GM12874 (cell line): ENCODE measurements at regions not wholly inside any gene's neighbourhood (a gene's known extent, or its start where the extent isn't known, plus 50 kb on each side); places are given as distances from the start of the nearest gene placed in this dataset.

ENCODE experiments used
- TF ChIP-seq, protein P1 (sequence below): IDR thresholded peaks from 2 replicates; pipeline ENCODE4 v1.5.1; 2011; ENCODE audit warnings: low read depth, mild to moderate bottlenecking, control low read depth, low read length, moderate library complexity; ENCODE audit not compliant: insufficient read depth

DNA sequence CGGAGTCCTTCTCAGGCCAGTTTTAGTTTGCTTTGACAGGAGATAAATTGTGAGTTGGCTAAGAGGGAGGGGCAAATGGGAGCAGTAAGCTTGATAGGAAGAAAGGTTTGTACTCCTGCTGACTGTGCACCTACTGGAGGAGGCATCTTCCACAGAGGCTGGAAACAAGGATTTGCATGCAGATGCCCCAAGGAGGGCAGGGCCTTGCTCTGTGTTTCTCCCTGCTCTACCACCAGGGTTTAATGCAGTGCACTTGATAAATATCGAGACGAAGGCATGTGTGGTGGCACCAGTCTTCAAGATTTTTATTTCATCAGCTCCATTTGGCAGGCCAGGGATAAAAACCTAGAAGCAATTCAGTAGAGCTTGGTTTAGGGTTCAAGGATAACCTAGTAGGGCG, 210.5 kb upstream of the C16orf82 start:
- TF ChIP-seq, protein P1, sequence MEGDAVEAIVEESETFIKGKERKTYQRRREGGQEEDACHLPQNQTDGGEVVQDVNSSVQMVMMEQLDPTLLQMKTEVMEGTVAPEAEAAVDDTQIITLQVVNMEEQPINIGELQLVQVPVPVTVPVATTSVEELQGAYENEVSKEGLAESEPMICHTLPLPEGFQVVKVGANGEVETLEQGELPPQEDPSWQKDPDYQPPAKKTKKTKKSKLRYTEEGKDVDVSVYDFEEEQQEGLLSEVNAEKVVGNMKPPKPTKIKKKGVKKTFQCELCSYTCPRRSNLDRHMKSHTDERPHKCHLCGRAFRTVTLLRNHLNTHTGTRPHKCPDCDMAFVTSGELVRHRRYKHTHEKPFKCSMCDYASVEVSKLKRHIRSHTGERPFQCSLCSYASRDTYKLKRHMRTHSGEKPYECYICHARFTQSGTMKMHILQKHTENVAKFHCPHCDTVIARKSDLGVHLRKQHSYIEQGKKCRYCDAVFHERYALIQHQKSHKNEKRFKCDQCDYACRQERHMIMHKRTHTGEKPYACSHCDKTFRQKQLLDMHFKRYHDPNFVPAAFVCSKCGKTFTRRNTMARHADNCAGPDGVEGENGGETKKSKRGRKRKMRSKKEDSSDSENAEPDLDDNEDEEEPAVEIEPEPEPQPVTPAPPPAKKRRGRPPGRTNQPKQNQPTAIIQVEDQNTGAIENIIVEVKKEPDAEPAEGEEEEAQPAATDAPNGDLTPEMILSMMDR: no peak

DNA sequence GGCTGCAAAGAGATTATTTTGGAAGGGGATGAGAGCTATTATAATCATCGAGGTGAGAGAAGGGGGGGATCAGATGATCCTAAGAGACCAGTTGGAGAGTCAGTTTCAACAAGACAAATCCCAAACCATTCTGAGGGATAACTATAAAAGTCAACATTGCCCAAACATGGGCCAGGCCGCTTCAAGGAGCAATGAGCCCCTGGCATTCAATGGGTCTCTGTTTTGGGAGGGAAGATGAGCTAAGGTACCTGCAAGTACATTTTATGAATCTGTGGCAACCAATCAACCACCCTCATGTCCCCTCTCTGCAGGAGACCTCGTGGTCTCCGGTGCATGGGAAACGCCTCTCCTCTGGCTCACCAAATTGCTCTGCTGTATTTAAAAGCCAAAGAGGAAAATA, 209.9 kb upstream of the C16orf82 start:
- TF ChIP-seq, protein P1: no peak

DNA sequence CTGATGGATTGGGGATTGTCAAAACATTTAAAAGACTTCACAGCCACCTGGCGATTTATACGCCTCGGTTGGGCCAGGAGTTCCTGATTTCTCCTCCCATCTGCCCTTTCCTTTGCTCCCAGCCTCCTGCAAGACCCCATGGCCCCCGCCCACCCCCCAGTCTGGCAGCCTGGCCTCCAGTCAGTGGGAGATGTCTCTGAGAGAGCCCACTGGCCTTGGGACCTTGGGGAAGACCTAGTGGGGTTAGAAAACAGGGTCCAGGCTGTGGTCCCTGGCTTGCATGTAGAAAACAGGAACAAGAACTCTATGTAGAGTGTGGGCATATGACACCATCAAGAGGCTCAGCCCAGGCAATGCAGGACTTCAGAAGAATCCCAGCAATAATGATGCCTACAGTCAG, 209.4 kb upstream of the C16orf82 start:
- TF ChIP-seq, protein P1: no peak

DNA sequence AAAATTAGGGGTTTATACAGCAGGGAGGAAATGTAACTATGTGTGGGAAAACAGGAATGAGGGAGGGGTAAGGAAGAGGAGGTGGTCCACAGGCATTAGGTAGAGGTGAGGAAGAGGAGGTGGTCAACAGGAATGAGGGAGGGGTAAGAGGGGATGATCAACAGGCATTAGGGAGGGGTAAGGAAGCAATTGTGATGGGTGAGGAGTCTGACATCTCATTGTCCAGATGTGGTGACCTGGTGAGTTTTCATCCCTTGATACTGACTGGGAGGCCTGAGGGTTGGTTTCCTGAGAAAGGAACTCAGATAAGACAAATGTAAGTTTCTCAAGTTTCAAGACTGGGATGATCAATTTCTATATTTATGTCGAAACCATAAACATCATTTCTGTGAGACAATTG, 206.2 kb upstream of the C16orf82 start:
- TF ChIP-seq, protein P1: no peak

DNA sequence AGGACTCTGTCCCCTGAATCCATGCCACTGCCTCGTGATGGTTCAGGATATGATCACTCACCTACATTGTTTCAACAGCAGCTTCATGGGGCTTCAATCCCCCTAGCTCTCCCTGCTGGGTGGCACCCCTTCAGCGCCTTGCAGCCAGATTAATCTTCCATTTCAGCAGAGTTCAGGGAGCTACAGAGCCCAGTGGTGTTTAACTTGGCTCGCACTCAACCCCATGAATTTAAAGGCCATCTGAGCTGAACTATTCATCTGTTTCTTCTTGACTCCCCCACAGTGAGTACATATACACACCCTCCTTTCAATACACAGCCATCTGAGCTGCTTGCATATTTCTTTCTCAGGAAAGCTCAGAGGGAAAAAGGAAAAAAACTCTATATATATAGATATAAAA, 202.8 kb upstream of the C16orf82 start:
- TF ChIP-seq, protein P1: no peak

DNA sequence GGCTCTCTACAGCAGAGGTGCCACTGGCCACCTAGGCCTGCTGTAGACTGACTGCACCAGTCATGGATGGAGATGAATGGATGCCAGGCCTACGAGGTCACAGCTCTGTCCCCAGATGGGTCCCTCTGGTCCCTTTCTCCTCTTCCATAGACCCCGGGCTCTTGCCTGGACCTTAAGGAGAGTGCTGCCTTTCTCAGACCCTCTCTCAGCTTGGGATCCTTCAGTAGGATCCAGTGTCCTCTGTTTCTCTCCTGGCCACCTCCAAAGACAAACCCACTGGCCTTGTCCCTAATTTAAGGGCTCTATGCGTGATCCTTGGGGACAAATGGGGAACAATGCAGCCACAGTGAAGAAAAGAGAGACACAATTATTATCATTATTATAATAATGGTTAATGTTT, 189.3 kb upstream of the C16orf82 start:
- TF ChIP-seq, protein P1: no peak

DNA sequence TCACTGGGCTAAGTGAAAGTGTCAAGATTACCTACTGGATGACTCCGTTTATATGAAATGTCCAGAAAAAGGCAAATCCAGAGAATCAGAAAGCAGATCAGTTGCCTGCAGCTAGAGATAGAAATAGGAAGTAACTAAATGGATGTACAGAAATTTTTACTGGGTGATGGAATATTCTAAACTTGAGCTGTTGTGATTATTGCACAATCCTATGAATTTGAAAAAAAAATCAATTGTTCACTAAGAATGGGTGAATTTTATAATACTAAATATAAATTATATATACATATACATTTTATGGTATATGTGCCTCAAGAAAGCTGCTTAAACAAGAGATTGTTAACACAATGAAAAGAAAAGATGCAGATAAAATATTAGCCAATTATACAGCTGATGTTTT, 181.1 kb upstream of the C16orf82 start:
- TF ChIP-seq, protein P1: no peak

DNA sequence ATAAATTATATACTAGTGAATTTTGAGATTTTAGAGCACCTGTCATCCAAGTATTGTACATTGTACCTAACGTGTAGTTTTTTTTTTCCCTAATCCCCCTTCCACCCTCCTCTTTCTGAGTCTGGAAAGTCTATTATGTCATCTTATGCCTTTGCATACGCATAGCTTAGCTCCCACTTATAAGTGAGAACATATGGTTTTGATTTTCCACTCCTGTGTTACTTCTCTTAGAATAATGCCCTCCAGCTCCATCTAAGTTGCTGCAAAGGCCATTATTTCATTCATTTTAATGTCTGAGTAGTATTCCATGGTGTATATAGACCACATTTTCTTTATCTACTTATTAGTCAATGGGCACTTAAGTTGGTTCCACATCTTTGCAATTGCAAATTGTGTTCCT, 177.0 kb upstream of the C16orf82 start:
- TF ChIP-seq, protein P1: no peak
